LNCAP (cell line): ENCODE measurements at regions not wholly inside any gene's neighbourhood (a gene's known extent, or its start where the extent isn't known, plus 50 kb on each side); places are given as distances from the start of the nearest gene placed in this dataset.

Experiments
- CTCF ChIP-seq: fragments of 450-650 bp; IDR thresholded peaks from 2 replicates; pipeline ENCODE4 v1.5.1; 2017; ENCODE audit warnings: mild to moderate bottlenecking

- TF ChIP-seq CTCF = no peak
Observed at GRCh38 chr4:37535872-37536271, 150.3 kb downstream of the RELL1 start.

DNA sequence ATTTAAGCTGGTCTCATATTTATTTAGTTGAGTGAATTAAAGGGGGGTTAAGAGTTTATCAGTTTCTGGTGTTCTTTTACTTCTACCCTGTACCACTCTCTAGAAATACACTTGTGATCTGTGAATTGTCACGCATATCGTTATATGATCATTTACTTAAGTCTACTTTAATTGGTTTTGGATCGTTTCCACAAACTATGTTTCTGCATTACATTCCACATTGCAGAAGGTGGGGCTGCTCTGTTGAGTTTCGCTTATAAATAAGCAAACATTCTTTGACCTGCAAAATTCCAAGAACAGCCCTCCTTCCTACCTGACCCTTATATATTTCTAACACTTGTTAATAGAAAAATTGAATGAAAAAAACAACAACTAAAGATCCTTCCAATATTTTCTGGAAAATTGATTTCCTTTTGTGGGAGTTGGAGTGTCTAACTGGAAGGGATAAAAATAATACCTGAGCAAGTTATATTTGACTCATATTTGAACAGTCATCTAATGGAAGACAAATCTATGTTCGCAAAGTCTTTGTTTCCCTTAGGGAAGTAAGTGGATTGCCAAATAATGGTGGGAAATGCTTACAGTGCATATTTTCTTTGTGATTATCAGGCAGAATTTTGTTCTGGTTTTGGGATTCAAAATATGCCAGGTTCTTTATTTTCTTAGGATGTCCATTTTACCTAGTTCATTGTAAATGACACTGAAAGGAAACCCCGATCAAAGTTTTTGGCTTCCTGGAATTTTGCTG is 152.7 kb downstream of the RELL1 start:
- no peak for TF ChIP-seq CTCF

GRCh38 chr4:37531151-37531550 is 155.0 kb downstream of the RELL1 start:
- no peak for TF ChIP-seq CTCF

- no peak for TF ChIP-seq CTCF
Observed at GRCh38 chr4:37530451-37530850, 155.7 kb downstream of the RELL1 start.

GRCh38 chr4:37528166-37528885 is 157.8 kb downstream of the RELL1 start:
- peak; percentile 28; the same call in 1 of the 2 replicates for TF ChIP-seq CTCF

DNA sequence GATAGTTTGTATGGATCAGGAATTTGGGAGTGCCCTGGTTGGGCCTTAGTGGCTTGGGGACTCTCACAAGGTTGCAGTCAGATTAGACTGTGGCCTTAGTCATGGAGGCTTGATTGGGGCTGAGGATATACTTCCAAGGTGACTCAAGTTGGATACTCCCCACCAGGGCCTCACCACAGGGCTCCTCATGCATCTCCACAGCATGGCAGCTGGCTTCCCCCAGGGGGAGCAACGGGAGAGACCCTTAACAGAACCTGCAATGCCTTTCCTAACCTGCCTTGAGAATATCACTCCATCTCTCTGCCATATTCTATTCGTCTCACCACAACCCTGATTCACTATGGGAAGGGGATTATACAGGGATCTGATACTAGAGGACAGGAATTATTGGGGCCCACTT is 161.9 kb downstream of the RELL1 start:
- TF ChIP-seq CTCF = no peak

GRCh38 chr4:37522996-37523395 is 163.2 kb downstream of the RELL1 start:
- no peak for TF ChIP-seq CTCF
